Loucy (cell line): ENCODE measurements at regions not wholly inside any gene's neighbourhood (a gene's known extent, or its start where the extent isn't known, plus 50 kb on each side); places are given as distances from the start of the nearest gene placed in this dataset.

ENCODE experiments used
- H2AFZ ChIP-seq: fragments of 200-600 bp; sonication (generic); 2 replicates; pipeline ENCODE4 v1.6.0; 2016; ENCODE audit warnings: antibody characterized with exemption, mild to moderate bottlenecking, low read length, moderate library complexity
- H3F3A ChIP-seq: fragments of 200-600 bp; 2 replicates; pipeline ENCODE4 v1.6.0; 2016; ENCODE audit warnings: antibody characterized with exemption, low read depth, mild to moderate bottlenecking
- H3K27me3 ChIP-seq: fragments of 200-600 bp; sonication (generic); 2 replicates; pipeline ENCODE4 v1.6.1; 2014; ENCODE audit warnings: low read length, mild to moderate bottlenecking; ENCODE audit not compliant: insufficient read depth, poor library complexity, severe bottlenecking
- H3K36me3 ChIP-seq: fragments of 200-600 bp; sonication (generic); 2 replicates; pipeline ENCODE4 v1.6.1; 2016; ENCODE audit warnings: low read length; ENCODE audit not compliant: insufficient read depth
- H3K4me1 ChIP-seq: fragments of 200-600 bp; sonication (generic); 2 replicates; pipeline ENCODE4 v1.5.1; 2014; ENCODE audit warnings: low read length, mild to moderate bottlenecking; ENCODE audit not compliant: insufficient read depth, poor library complexity, severe bottlenecking
- H3K4me2 ChIP-seq: fragments of 200-600 bp; sonication (generic); 2 replicates; pipeline ENCODE4 v1.6.0; 2014; ENCODE audit warnings: antibody characterized with exemption, low read length, low read depth, mild to moderate bottlenecking; ENCODE audit not compliant: poor library complexity, severe bottlenecking
- H3K4me3 ChIP-seq: fragments of 200-600 bp; sonication (generic); 2 replicates; pipeline ENCODE4 v1.5.1; 2014; ENCODE audit warnings: low read length, mild to moderate bottlenecking, mixed read lengths; ENCODE audit not compliant: poor library complexity, severe bottlenecking
- H3K79me2 ChIP-seq: fragments of 200-600 bp; sonication (generic); 2 replicates; pipeline ENCODE4 v1.6.1; 2014; ENCODE audit warnings: low read length; ENCODE audit not compliant: insufficient read depth
- H3K9ac ChIP-seq: fragments of 200-600 bp; sonication (generic); 2 replicates; pipeline ENCODE4 v1.6.0; 2014; ENCODE audit warnings: mild to moderate bottlenecking, low read depth, low read length, moderate library complexity; ENCODE audit not compliant: poor library complexity, severe bottlenecking
- H3K9me2 ChIP-seq: fragments of 200-600 bp; sonication (generic); replicated peaks from 2 replicates; pipeline ENCODE4 v1.6.1; 2016; ENCODE audit warnings: low read depth, low read length, mixed read lengths
- H3K9me3 ChIP-seq: fragments of 200-600 bp; sonication (generic); 2 replicates; pipeline ENCODE4 v1.6.1; 2014; ENCODE audit warnings: mild to moderate bottlenecking, antibody characterized with exemption, low read length, low read depth; ENCODE audit not compliant: insufficient read depth
- H4K20me1 ChIP-seq: fragments of 200-600 bp; sonication (generic); 2 replicates; pipeline ENCODE4 v1.6.0; 2014; ENCODE audit warnings: antibody characterized with exemption, low read length, mild to moderate bottlenecking; ENCODE audit not compliant: insufficient read depth, poor library complexity, severe bottlenecking
- CTCF ChIP-seq: fragments of 200-600 bp; sonication (generic); conservative IDR thresholded peaks from 2 replicates; pipeline ENCODE4 v1.5.1; 2014; ENCODE audit warnings: mild to moderate bottlenecking, antibody characterized with exemption, low read length
- EZH2phosphoT487 ChIP-seq: fragments of 200-600 bp; IDR thresholded peaks from 2 replicates; pipeline ENCODE4 v1.6.1; 2018; ENCODE audit warnings: antibody characterized with exemption, mild to moderate bottlenecking, moderate library complexity, borderline replicate concordance

DNA sequence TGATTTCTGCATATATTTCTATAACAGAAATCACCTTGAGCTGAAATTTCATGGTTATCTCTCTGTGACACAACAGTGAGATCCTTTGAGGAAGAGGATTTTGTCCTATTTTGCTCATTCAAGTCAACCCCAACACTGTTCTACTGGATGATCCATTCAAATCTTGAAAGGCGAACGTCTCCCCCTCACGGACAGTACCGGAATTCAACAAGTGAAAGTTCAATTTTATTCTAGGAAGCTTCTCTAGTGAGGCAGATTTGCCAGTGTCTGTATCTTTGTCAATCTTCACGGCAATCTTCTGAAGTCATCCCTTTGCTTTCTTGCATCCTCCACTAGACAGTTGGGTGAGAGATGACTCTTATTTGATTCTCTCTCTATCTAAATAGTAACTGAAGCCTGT is 91.7 kb upstream of the PDE7B start:
- Histone ChIP-seq H3K9me2 (no peaks in the 10 kb centered on the region), H3K4me3 (no peak overlapping the region), H2AFZ (no peak overlapping the region), H3K4me1 (no peaks in the 10 kb centered on the region), H4K20me1 (no peaks in the 10 kb centered on the region), H3K79me2 (no peaks in the 10 kb centered on the region), H3K9ac (no peak overlapping the region), H3K4me2 (no peak overlapping the region), H3K27me3 (no peaks in the 10 kb centered on the region), H3K36me3 (no peaks in the 10 kb centered on the region), H3K9me3 (no peaks in the 10 kb centered on the region; the same call in 1 of the 2 replicates), H3F3A (no peaks in the 10 kb centered on the region)
- TF ChIP-seq EZH2phosphoT487 (no peak), CTCF (no peak)

DNA sequence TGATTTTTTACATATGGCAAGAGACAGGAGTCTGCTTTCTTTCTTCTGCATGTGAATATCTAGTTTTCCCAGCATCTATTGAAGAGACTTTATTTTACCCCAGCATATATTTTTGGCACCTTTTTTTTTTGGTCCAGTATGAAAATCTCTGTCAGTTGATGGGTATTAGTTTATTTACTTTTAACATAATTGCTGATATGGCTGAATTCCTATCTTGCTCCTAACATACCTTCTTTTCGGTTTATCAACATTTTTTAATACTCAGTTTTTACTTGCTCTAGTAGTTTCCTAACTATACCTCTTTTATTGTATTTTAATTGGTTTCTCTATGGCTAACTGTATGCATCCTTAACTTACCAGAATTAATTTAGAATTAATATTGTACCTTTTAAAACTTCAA is 77.5 kb upstream of the PDE7B start:
- Histone ChIP-seq H3K9me2 (no peaks in the 10 kb centered on the region), H3K79me2 (no peaks in the 10 kb centered on the region), H2AFZ (no peak overlapping the region), H3K9me3 (no peaks in the 10 kb centered on the region), H3K27me3 (no peaks in the 10 kb centered on the region), H4K20me1 (no peaks in the 10 kb centered on the region), H3K4me2 (no peak overlapping the region), H3K4me1 (no peaks in the 10 kb centered on the region), H3K4me3 (no peak overlapping the region), H3K36me3 (no peaks in the 10 kb centered on the region), H3F3A (no peaks in the 10 kb centered on the region), H3K9ac (no peak overlapping the region)
- TF ChIP-seq CTCF: no peak
- no peak for TF ChIP-seq EZH2phosphoT487

DNA sequence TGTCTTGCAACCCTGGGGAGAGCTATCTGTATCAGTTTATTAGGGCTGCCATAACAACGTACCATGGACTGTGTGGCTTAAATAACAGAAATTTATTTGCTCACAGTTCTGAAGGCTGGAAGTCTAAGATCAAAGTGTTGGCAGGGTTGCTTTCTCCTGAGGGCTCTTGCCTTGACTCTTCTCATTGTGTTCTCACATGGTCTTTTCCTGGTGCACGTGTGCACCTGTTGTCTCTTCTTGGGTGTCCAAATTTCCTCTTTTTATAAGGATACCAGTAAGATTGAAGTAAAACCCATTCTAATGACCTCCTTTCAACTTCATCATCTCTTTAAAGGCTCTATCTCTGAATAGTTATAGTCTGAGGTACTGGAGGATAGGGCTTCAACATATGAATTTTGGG is 72.3 kb upstream of the PDE7B start:
- Histone ChIP-seq H4K20me1 (no peaks in the 10 kb centered on the region), H3K4me1 (no peaks in the 10 kb centered on the region), H3K4me3 (no peak overlapping the region), H3K9me2 (no peaks in the 10 kb centered on the region), H2AFZ (no peak overlapping the region), H3K79me2 (no peaks in the 10 kb centered on the region), H3K27me3 (no peaks in the 10 kb centered on the region), H3K9me3 (no peaks in the 10 kb centered on the region), H3F3A (no peaks in the 10 kb centered on the region), H3K4me2 (no peak overlapping the region), H3K36me3 (no peaks in the 10 kb centered on the region), H3K9ac (no peak overlapping the region)
- TF ChIP-seq EZH2phosphoT487 (no peak), CTCF (no peak)
